Kidney glomerular epithelial cell (primary cell): ENCODE measurements at regions not wholly inside any gene's neighbourhood (a gene's known extent, or its start where the extent isn't known, plus 50 kb on each side); places are given as distances from the start of the nearest gene placed in this dataset.
"Not testable (repeated sequence)": the region's sequence is repeated elsewhere in the genome, so short reads cannot be mapped to it uniquely, and the experiment has no call there.

Experiments
- DNase-seq: peaks from one replicate; lab custom pipeline; 2025; lab: John Stamatoyannopoulos, UW

DNA sequence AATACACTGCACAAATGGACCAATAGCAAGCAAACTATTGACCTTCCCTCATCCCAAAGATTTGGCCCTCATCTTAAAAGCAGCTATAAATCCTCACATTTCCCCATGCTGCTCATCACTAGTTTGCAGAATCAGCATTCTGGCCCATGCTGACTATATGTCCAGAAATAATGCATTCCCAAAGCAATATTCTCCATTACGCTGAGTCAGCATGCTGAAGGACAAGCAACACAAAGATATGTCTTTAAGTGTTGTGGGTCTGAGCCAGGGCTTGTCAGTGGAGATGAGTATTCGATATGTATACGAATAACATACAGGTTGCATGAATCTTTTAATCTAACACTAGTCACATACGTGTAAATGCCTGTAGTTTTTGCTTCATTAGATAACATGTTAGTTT is 1045.0 kb upstream of the DDX18 start:
- DNase-seq = no peak

DNA sequence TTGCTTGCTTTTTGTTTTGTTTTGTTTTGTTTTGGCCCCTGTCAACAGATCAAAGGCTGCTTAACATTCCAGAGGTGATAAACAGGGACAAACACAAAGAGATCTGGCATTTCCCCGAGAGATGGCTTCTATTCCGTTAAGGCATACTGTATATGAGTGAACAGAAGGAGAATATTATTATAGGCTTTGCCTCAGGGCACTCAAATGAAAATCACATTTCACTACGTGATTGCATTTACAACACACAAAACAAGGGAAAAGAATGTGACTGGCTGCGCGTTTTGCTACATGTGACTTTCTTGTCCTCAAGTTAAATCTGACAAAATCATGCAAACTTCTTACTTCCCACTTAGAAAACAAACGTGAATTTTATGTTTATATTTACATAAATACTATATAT is 1037.9 kb upstream of the DDX18 start:
- DNase-seq = no peak

DNA sequence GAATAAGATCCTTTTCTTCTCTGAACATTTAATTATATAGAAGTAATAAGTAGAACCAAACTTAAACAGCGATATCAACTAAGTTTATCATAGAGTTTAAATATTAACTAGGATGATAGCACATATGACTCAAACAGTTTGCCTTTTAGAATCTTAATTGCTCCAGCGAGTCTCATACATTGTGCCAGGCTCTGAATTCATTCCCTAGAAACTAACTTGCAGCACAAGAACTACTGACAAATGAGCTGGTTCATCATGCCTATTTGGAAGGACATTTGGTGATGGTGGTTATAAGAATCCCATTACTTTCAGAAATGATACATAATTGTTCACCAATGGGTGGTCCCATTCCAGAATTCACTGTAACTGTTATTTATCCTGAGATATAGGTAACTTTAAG is 1026.6 kb upstream of the DDX18 start:
- no peak for DNase-seq

DNA sequence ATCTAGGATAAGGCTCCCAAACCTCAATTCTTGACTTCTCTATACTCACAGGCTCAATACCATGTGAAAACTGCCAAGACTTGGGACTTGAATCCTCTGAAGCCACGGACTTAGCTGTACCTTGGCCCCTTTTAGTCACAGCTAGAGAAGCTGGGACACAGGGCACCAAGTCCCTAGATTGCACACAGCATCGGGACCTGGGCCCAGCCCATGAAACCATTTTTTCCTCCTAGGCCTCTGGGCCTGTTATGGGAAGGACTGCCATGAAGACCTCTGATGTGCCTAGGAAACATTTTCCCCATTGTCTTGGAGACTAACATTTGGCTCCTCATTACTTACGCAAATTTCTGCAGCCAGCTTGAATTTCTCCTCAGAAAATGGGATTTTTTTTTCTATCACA is 1011.8 kb upstream of the DDX18 start:
- DNase-seq = no peak

DNA sequence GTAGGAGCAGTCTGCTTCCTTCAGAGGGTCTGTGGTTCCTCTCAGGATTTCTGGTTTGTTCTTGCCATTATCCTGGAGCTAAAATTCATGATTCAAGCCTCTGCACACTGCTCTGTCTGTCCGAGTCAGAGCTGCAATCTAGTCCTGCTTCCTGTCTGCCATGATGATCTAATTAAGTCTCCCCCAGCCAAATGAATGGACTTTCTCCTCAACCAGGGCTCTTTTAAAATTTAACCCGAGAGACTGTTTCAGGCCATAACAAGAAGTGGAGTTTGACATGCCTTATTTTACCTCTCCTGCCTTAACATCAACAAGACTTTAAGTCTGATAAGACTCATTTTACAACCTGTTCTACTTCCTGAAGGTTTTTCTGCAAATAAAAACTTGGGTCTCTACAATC is 1009.6 kb upstream of the DDX18 start:
- no peak for DNase-seq

DNA sequence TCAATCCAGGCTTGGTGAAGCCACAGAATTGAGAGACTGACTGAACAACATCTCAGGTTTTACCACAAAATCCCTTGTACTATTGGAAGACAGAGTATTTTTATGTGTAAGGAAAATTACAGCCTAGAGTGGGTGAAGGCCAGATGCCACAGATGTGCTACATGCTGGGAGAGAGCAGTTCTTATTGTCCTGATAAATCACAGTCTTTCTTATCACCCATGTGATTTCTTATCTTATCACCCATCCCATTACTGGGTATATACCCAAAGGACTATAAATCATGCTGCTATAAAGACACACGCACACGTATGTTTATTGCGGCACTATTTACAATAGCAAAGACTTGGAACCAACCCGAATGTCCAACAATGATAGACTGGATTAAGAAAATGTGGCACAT is 1008.0 kb upstream of the DDX18 start:
- not testable (repeated sequence) for DNase-seq

DNA sequence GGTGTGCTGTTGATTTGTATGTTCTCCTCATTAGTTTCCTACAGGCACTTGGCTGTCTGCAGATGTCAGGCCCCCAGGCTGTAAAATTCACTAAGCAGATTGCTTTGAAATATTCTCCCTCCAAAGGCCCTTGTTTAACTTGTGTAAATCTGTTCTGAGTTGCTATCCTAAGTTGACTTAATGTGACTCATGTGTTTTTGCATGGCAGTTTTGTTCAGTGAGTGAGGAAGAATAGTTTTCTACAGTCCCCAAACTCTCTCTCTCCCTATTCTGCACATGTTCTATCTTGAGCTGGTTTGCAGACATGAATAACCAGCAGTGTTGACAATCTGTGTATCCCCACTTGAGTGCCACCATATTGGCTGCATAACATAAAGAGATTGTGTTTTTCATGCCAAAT is 1005.4 kb upstream of the DDX18 start:
- DNase-seq = no peak

DNA sequence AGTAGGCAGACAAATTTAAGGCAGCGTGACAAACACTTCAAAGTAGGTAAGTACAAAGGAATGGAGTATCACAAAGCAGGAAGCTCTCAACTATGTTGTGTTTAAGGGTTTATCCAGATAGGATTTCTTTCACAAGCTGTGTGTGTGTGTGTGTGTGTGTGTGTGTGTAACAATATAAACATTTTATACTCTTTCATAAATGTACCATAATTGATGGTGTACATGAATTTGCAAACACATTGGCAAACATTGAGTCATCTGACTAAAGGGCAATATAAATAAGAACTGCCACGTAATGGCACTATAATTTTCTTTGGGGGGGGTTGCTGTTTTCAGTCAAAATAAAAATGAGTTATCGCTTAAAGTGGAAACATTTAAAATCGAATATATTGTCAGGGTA is 1004.4 kb upstream of the DDX18 start:
- no peak for DNase-seq

DNA sequence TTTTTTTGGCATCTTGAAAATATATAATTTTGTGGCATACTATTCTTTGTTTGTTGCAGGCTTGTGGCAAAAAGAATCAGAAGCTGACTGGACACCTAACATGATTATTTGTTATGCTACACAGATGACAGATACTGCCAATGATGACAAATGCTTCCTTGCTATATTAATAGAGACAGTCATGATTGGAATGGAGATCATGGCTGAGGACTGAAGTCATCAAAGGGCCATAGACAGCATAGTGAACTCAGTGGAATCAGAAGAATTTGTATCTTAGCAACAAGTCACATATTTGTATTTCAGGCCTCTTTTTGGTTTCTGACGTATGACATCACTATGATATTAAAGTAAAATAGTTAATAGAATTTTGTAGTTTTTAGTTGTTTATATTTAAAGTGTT is 1003.8 kb upstream of the DDX18 start:
- no peak for DNase-seq

DNA sequence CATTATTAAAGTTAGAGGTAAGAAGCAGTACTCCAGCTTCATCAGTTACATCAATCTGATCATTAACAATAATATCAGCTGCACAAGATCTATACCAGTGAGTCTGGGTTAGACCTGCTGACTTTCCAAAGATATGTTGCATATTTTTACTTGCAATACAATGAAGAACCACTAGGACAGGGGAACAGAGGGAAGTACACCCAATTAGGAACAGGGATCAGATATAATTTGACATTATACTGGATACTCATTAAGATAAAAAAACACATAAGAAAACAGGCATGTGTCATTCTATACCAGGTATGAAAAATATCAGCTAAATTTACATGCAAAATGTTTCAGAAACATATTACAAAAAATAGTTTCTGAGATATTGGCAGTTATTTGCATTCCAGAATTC is 995.1 kb upstream of the DDX18 start:
- DNase-seq = no peak

DNA sequence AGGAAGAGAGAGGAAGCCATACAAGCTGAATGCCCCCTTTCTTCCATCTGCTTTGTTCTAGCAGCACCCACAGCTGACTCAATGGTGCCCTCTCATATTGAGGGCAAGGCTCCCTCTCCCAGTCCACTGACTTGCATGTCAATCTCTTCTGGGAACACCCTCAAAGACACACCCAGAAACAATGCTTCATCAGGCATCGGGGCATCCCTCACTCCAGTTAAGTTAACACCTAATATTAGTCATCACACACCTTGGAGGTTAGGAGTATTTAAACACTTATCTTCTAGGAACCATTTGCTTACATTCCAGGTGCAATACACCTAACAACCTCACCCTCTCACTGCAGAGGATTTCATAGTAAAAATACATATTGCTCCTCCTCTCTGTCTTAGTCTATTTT is 993.5 kb upstream of the DDX18 start:
- no peak for DNase-seq

DNA sequence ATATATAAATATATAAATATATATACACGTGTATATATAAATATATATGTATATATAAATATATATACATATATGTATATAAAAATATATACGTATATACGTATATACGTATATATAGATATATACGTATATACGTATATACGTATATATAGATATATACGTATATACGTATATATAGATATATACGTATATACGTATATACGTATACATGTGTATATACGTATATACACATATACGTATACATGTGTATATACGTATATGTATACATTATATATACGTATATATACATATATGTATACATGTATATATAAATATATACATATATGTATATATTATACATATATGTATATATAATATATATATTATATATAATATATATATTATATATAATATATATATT is 984.9 kb upstream of the DDX18 start:
- DNase-seq = not testable (repeated sequence)

DNA sequence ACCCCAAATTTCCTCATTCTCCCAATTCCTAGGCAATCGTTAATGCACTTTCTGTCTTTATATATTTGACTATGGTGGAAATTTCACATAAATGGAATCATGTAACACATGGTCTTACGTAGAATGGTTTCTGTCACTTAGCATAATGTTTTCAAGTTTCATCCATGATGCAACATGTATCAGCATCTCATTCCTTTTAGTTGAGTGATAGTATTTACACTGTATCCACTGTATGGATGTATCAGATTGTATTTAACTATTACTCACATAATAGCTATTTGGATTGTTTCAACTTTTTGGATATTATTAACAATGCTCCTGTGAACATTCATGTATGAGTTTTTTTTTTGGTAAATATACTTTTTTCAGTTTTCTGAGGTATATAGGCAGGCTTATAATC is 982.3 kb upstream of the DDX18 start:
- no peak for DNase-seq

DNA sequence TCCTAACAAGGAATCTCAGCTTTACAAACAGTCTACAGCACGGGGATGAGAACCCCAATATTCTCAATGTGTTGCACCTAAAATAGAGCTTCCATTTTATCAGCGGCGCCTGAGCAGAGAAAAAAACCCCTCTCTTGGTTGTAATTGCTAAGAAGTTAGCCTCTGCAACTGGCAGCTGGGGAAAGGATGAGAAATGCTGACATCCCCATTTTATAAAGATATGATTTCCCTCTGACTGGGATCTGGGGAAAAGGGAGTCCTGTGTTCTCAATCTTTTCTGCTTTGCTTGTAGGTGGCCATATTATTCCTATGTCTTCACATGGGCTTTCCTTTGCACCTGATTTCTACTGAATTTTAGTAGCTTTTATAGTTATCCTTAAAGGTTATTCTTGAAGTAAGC is 981.4 kb upstream of the DDX18 start:
- no peak for DNase-seq

DNA sequence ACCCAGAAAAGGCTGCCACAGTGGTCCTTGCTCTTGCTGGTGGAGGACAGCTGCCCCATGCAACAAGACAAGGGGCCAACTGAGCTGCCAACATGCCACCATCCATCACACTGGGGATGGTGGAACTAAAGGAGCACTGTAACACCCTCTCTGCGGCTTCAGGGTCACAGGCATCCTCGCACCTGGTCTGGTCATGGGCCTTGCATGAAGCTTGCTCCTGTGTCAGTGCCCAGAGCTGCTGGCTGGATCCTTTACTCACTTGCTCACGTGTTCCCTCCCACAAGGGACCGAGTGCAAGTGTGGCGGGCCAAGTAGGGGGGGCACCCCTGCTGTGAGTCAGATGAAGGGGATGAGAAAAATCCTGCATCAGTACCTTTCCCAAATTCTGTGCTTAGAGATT is 972.3 kb upstream of the DDX18 start:
- no peak for DNase-seq

DNA sequence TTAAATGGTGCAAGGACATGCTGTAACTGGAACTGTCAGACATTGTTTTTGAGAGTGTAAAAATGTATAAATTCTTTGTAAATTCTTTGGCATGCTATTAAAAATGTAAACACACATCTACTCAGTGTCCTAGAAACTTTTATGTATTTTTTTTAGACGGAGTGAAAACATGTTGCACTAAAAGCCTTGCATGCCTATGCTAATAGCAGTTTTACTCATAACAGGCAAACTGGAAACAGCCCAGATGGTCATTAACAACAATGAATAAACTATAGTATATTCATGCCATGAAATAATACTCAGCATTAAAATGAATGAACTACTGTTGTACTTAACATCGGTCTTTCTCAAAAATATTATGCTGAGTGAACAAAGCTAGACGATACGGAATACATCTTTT is 954.8 kb upstream of the DDX18 start:
- DNase-seq = no peak

DNA sequence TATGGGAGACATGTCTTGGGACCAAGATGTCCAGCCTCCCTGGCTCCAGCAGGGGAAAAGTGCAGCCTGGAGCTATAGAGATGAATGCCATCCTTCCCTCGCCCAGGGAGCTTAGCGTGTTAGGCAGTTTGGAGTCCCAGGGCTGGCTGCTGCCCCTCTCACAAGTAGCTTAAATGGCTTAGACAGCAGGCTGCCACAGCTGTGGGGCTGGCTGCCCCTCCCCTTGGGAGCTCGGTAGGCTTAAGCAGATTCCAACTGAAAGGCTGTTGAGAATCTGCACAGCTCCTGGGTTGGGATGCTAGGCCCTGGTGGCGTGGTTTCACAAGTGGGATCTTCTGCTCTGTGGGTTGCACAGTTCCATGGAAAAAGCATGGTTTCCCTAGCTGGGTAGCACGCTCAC is 940.5 kb upstream of the DDX18 start:
- no peak for DNase-seq

DNA sequence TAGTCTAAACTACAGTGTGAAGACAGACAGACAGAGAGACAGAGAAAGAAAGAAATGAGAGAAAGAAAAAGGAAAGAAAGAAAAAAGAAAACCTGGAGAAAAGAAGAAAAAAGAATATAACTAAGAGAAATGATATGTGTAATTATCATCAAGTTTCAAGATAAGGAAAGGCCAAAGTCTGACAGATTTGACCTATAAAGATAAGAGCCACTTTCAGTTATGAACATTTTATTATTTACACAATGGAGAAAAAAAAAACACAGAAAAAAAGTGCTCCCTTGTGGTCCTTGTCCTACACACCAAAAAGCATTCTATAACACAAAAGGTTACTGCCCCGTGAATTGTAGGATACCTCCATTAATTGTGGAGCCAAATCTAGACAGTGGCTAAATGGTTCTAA is 937.2 kb upstream of the DDX18 start:
- DNase-seq = no peak

DNA sequence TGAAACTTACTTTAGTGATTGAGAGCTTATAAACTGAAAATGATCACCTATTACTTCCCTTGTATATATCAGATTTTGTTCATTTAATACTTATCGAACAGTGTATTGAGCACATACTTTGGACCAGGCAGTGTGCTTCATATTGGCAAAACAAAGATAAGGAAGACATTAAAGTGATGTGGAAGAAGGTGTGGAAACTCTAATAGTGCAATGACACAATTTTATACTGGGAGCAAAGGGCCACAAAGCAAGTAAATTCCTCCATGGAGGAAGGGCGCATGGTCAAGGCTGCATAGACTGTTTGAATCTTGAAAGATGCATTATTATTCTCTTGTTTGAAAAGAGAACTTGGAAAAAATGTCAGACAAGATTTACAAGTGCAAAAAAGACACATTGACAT is 936.5 kb upstream of the DDX18 start:
- no peak for DNase-seq

DNA sequence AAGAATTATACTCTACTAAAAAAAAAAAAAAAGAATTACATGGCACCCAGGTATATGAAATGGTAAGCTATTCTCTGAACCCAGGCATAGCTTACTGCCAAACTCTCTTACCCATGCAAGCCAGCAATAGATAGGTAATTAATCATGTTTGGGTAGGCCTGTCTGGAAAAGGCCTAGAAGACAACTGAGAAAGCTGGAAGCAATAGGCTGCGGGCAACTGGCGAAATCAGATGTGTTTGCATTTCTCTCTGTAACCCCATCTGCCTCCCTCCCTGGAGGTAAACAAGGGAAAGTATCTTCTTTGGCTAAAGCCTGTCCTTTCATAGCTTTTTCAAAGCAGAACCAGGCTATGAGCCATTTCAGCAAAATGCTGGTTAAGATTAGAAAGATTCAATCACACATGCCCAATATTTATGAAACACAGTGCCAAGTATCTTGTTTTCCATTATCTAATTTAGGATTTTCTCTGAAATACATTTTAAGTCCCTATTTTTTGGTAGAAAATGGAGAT is 934.8 kb upstream of the DDX18 start:
- DNase-seq = no peak

DNA sequence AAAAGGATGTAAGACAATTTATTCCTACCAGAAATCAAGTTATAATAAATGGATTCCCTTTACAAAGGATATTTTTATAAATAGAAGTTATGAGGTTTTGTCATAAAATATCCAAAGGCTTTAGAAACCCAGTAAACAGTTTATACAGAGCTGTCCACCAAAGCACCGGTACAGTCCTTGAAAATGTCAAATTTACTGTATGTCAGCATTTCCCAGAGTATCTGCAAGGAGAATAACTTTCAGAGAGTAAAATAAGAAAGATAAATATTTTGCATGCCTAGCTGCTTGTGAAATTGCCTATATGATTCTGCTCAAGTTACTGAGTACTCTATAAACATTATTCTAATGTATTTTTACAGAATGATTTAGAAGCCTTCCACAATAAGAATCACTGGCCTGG is 923.3 kb upstream of the DDX18 start:
- DNase-seq = no peak

DNA sequence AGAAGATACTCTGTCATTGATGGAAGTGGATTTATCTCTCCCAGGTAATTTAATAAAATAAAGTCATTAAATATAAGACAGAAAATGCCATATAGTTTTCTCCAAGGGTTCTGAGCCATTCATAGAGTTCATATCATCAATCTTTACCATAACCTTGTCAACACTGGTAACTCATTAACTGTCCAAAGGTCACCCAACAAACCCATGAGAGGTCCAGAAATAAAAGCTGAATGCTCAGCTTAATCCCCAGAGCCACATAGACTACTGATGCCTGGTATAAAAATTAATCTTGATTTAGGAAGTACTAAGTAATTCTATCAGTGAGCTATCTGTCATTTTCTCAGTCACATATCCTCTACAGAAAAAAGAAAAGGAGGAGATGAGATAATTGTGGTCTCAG is 903.0 kb upstream of the DDX18 start:
- no peak for DNase-seq

DNA sequence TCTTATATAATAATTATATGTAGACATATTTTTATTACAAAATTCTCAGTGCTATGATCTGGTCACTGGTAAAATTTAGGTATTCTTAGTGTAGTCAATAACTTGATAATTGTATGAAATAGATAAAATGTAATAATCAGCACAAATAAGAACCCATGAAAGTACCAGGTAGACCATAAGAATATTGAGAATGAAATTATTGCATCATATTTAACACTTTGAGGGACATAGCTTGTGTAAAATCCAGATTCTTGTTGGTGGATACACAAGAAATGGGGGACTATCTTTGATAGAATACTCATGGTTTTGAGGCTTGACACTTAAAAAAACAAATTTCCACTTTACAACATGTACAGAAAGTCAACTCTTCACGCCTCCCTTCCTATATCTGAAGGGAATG is 898.8 kb upstream of the DDX18 start:
- DNase-seq = no peak

DNA sequence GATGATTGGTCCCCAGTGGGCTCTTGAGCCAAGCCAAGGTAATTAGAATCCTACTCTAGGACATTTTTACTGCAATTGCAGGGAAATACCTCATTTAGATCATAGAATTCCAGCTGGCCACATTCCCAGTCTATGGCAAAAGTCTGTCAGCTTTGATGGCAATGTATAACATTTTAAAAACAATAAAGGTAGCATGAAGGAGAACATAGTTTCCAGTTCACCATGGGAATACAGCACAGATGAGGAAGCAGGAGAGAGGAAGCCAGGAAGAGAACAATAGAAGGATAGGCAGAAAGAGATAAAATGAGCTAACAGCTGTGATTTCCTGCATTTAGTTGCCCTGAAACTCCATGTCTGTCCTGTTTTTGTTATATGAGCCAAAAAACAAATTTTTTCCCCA is 897.3 kb upstream of the DDX18 start:
- no peak for DNase-seq

DNA sequence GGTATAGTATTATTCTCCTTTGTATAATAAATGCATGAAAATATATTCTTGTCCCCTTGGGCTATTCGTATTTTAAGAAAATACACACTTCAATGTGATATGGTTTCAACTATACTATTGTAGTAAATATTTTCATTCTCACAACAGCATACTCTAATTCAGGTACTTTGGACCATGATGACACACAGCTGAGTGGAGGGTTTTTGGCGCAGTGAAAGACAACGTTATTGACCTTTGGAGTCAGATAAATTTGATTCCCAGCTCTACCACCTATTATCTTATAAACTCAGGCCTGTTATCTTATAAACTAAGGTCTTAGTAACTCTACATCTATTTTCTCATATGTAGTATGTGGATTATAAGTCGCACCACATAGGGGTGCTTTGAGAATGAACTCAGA is 895.9 kb upstream of the DDX18 start:
- DNase-seq = no peak
